Hepatocyte (in vitro differentiated cells): ENCODE measurements at regions not wholly inside any gene's neighbourhood (a gene's known extent, or its start where the extent isn't known, plus 50 kb on each side); places are given as distances from the start of the nearest gene placed in this dataset.

Experiments
- CTCF ChIP-seq: fragments of 200-600 bp; sonication (generic); IDR thresholded peaks from 2 replicates; pipeline ENCODE4 v1.5.1; 2016; ENCODE audit warnings: antibody characterized with exemption, mild to moderate bottlenecking; ENCODE audit not compliant: poor library complexity
- EZH2 ChIP-seq: fragments of 200-600 bp; sonication (generic); IDR thresholded peaks from 2 replicates; pipeline ENCODE4 v1.6.1; 2016; ENCODE audit warnings: antibody characterized with exemption, mild to moderate bottlenecking, borderline replicate concordance
- EZH2phosphoT487 ChIP-seq: fragments of 200-600 bp; sonication (generic); IDR thresholded peaks from one replicate; pipeline ENCODE4 v1.6.1; 2018; ENCODE audit warnings: antibody characterized with exemption, mild to moderate bottlenecking, low read depth, moderate library complexity; ENCODE audit not compliant: unreplicated experiment, severe bottlenecking

- no peak for TF ChIP-seq CTCF
- no peak for TF ChIP-seq EZH2phosphoT487
- no peak for TF ChIP-seq EZH2
Measured at GRCh38 chr11:28505232-28505631, 397.0 kb downstream of the METTL15 start.
